Superior temporal gyrus (tissue), 1 donor: ENCODE measurements at regions not wholly inside any gene's neighbourhood (a gene's known extent, or its start where the extent isn't known, plus 50 kb on each side); places are given as distances from the start of the nearest gene placed in this dataset.
A peak's percentile ranks its signal among the peaks of the same experiment; 100 is the strongest.
"Not testable (repeated sequence)": the region's sequence is repeated elsewhere in the genome, so short reads cannot be mapped to it uniquely, and the experiment has no call there.

Source experiments
- DNase-seq: peaks from one replicate; pipeline ENCODE4 v3.0.0-alpha.2; 2016; ENCODE audit errors: extremely low spot score

DNA sequence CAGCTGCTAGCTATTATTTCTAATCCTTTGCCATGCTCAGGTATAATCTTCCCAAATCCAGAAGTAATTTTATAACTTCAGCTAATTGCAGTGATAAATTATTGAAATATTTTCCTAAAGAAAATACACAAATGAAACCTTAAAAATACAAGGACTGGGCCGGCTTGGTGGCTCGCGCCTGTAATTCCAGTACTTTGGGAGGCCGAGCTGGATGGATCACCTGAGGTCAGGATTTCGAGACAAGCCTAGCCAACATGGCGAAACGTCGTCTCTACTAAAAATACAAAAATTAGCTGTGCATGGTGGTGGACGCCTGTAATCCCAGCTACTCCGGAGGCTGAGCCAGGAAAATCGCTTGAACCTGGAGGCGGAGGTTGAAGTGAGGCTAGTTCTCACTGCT, 609.2 kb upstream of the POTED start:
- not testable (repeated sequence) for DNase-seq

DNA sequence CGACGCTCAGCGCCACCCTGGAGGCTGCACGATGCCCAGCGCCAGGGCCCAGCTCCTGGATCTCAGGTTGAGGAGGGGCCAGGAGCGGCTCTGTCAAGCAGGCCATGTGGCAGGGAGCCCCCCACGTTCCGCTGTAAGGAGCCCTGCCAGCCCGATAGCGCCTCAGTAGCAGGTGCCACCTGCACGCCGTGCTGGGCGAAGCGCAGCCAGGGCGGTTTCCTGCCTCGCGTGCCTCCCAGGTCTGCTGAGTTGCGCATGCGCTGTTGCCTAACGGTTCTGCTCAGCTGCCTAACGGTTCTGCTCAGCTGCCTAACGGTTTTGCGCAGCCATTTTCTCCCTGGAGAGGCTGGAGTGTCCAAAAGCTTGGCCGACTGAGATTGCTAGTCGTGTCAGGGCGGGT, 571.9 kb upstream of the POTED start:
- DNase-seq: not testable (repeated sequence)

- peak; percentile 8 for DNase-seq
Measured at GRCh38 chr21:13052816-13053215, 556.8 kb upstream of the POTED start.
